Keratinocyte (primary cell): ENCODE measurements at regions not wholly inside any gene's neighbourhood (a gene's known extent, or its start where the extent isn't known, plus 50 kb on each side); places are given as distances from the start of the nearest gene placed in this dataset.

Source experiments
- EZH2 ChIP-seq: IDR thresholded peaks from one replicate; pipeline ENCODE4 v1.6.1; 2012; ENCODE audit warnings: inconsistent platforms, mild to moderate bottlenecking, low read length, moderate library complexity
- TF ChIP-seq, protein P1 (sequence below), 3 experiments: IDR thresholded peaks in 1 of 3; conservative IDR thresholded peaks in 1 of 3; optimal IDR thresholded peaks in 1 of 3; 2 replicates in 2 of 3; 3 replicates in 1 of 3; pipeline versions ENCODE3 to v1.5.1; 2011; ENCODE audit warnings: low read length in 3 of 3, mild to moderate bottlenecking in 3 of 3, moderate library complexity in 2 of 3, control low read depth in 1 of 3, inconsistent platforms in 1 of 3; ENCODE audit not compliant: insufficient read depth in 2 of 3; ENCODE audit errors: extremely low read depth in 1 of 3

DNA sequence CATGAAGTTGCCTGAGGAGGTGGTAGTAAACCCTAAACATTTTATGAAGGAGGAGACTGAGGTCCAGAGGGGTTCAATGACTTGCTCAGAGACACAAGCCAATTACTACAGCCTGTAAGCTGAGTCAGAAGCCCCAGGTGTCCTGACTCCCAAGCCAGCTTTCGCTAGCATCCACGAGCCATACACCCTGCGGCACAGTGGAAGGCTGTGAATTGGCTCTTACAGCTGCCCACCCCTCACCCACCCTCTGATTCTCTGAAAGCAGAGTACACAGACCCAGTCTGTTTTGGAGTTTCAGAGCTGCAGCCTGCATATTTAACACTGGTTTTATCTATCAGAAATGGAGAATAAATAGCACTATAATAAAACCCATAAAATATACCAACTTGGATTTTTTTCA is 253.4 kb downstream of the IGSF11 start:
- TF ChIP-seq, protein P1, sequence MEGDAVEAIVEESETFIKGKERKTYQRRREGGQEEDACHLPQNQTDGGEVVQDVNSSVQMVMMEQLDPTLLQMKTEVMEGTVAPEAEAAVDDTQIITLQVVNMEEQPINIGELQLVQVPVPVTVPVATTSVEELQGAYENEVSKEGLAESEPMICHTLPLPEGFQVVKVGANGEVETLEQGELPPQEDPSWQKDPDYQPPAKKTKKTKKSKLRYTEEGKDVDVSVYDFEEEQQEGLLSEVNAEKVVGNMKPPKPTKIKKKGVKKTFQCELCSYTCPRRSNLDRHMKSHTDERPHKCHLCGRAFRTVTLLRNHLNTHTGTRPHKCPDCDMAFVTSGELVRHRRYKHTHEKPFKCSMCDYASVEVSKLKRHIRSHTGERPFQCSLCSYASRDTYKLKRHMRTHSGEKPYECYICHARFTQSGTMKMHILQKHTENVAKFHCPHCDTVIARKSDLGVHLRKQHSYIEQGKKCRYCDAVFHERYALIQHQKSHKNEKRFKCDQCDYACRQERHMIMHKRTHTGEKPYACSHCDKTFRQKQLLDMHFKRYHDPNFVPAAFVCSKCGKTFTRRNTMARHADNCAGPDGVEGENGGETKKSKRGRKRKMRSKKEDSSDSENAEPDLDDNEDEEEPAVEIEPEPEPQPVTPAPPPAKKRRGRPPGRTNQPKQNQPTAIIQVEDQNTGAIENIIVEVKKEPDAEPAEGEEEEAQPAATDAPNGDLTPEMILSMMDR (optimal IDR thresholded peaks at IDR 0.05 in 1 of 3, IDR thresholded peaks at IDR 0.05 in 1 of 3, conservative IDR thresholded peaks at IDR 0.05 in 1 of 3; ENCODE audit: extremely low read depth in 1 of 3, insufficient read depth in 2 of 3, low read length in 3 of 3), result no peak
- no peak for TF ChIP-seq EZH2
